Thyroid gland (tissue), 4 donors: ENCODE measurements at regions not wholly inside any gene's neighbourhood (a gene's known extent, or its start where the extent isn't known, plus 50 kb on each side); places are given as distances from the start of the nearest gene placed in this dataset.

Experiments
- CTCF ChIP-seq, 6 experiments: fragments of 200-600 bp in 3 of 6; fragments of 450-650 bp in 3 of 6; sonication (generic) in 3 of 6; IDR thresholded peaks; one replicate each; pipeline ENCODE4 v1.5.1; 2016 to 2019; ENCODE audit warnings: antibody characterized with exemption in 6 of 6, mild to moderate bottlenecking in 2 of 6, inconsistent platforms in 1 of 6, moderate library complexity in 1 of 6
- POLR2A ChIP-seq, 2 donors: fragments of 450-650 bp; IDR thresholded peaks; one replicate each; pipeline ENCODE4 v1.6.1; 2017; ENCODE audit warnings: antibody characterized with exemption in 2 of 2, mild to moderate bottlenecking in 2 of 2, moderate library complexity in 1 of 2

GRCh38 chr1:101105877-101106276 is 80.3 kb upstream of the DPH5 start:
- no peak for TF ChIP-seq CTCF (IDR thresholded peaks at IDR 0.05)
- TF ChIP-seq POLR2A (IDR thresholded peaks at IDR 0.05): no peak
